ENCODE measurements at regions not wholly inside any gene's neighbourhood (a gene's known extent, or its start where the extent isn't known, plus 50 kb on each side); places are given as distances from the start of the nearest gene placed in this dataset.
A peak's percentile ranks its signal among the peaks of the same experiment; 100 is the strongest.

DNA sequence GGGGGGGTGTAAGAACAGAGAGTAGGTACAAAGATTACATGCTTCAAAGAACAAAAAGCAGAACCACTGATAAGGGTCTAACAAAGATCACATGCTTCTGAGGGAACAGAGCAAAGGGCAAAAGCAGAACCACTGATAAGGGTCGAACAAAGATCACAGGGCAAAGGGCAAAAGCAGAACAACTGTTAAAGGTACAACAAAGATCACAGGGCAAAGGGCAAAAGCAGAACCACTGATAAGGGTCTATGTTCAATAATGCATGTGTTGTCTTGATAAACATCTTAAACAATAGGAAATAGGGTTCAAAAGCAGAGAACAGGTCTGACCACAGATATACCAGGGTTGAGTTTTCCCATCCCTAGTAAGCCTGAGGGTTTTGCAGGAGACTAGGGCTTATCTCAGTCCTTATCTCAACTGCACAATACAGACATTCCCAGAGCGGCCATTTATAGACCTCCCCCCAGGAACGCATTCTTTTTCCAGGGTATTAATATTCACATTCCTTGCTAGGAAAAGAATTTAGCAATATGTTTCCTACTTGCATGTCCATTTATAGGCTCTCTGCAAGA, 81.9 kb upstream of the PGR start:
- H3K4me3 ChIP-seq, result no peak overlapping the region
- in situ Hi-C loops (cut with MboI), result no loop called here
- H3K36me3 ChIP-seq (ENCODE audit: control insufficient read depth, insufficient read depth, low read length), result no peaks in the 10 kb centered on the region
- DNase-seq (ENCODE audit: extremely low read depth in 1 of 4, low spot score in 3 of 4), result no peak
- intact Hi-C loops (cut with micrococcal nuclease), result no loop called here
- H3K9ac ChIP-seq (ENCODE audit: insufficient read depth in 1 of 2, low read depth in 2 of 2, low read length in 2 of 2), result no peak overlapping the region
- no peak overlapping the region for H2AFZ ChIP-seq (ENCODE audit: low read depth, low read length)
- BruUV-seq (replicated peaks), result no TSS peak
- H3K27me3 ChIP-seq (ENCODE audit: control insufficient read depth in 2 of 2, insufficient read depth in 2 of 2, low read length in 2 of 2), result no peaks in the 10 kb centered on the region
- peak; percentile 45; the same call in 1 of the 2 replicates for TF ChIP-seq NR2C1 (IDR thresholded peaks at IDR 0.05)
- peak; percentile 52; the same call in 1 of the 2 replicates for TF ChIP-seq NR2C1 (tag; IDR thresholded peaks at IDR 0.05)
- TF ChIP-seq ZNF24 (IDR thresholded peaks at IDR 0.05), result no peak
- no peak for TF ChIP-seq HDAC6 (IDR thresholded peaks at IDR 0.05; ENCODE audit: low read depth, low read length)
- TF ChIP-seq, protein P1, sequence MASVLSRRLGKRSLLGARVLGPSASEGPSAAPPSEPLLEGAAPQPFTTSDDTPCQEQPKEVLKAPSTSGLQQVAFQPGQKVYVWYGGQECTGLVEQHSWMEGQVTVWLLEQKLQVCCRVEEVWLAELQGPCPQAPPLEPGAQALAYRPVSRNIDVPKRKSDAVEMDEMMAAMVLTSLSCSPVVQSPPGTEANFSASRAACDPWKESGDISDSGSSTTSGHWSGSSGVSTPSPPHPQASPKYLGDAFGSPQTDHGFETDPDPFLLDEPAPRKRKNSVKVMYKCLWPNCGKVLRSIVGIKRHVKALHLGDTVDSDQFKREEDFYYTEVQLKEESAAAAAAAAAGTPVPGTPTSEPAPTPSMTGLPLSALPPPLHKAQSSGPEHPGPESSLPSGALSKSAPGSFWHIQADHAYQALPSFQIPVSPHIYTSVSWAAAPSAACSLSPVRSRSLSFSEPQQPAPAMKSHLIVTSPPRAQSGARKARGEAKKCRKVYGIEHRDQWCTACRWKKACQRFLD (CRISPR knock-in tag; IDR thresholded peaks at IDR 0.05), result no peak
- no peak for TF ChIP-seq ZNF253 (CRISPR knock-in tag; conservative IDR thresholded peaks at IDR 0.05)
- TF ChIP-seq TRIM28 (IDR thresholded peaks at IDR 0.05), result 0 out of 2 replicates have a peak, but pooled peaks have one; percentile 30
- no peaks in the 10 kb centered on the region for H3K79me2 ChIP-seq (ENCODE audit: control insufficient read depth, insufficient read depth, low read length)
- H3K9me3 ChIP-seq (replicated peaks; ENCODE audit: control insufficient read depth, insufficient read depth, low read depth, low read length), result no peaks in the 10 kb centered on the region
- H3K4me1 ChIP-seq (replicated peaks in 1 of 2; ENCODE audit: control insufficient read depth in 2 of 2, insufficient read depth in 2 of 2, low read length in 2 of 2), result no peaks in the 10 kb centered on the region
- H3K9me1 ChIP-seq (ENCODE audit: control insufficient read depth, insufficient read depth, low read length), result no peaks in the 10 kb centered on the region
- no peak for ATAC-seq
- FAIRE-seq, result no peak
- 8% methylated on average over 3 of the region's 3 CpGs for WGBS (ENCODE audit: insufficient coverage, low coverage, missing lambda C conversion rate)
- H3K4me2 ChIP-seq (ENCODE audit: insufficient read depth, low read length), result no peak overlapping the region
- H4K20me1 ChIP-seq (replicated peaks; ENCODE audit: control insufficient read depth, insufficient read depth, low read length), result no peaks in the 10 kb centered on the region
- CTCF ChIA-PET (ENCODE audit: low intra/inter-chr PET ratio), result no interaction called here
- no peak overlapping the region for H3K27ac ChIP-seq (ENCODE audit: extremely low read depth, low read depth, low read length)
- POLR2A ChIA-PET, result no interaction called here
